H1 (cell line): ENCODE measurements at regions not wholly inside any gene's neighbourhood (a gene's known extent, or its start where the extent isn't known, plus 50 kb on each side); places are given as distances from the start of the nearest gene placed in this dataset.

Source experiments
- CTCF ChIA-PET: fragments of 300-600 bp; sonication (Branson Sonifier 250); formaldehyde crosslinking; loops from one replicate; lab custom pipeline; 2021; ENCODE audit not compliant: partially characterized antibody; lab: Charles Lee
- POLR2A ChIA-PET: fragments of 300-600 bp; sonication (Branson Sonifier 250); formaldehyde crosslinking; loops from one replicate; lab custom pipeline; 2021; ENCODE audit warnings: inconsistent platforms; ENCODE audit not compliant: partially characterized antibody; lab: Charles Lee
- DNase-seq, 2 experiments: peaks; one replicate each; pipeline versions ENCODE4 v3.0.0 to v3.0.0-alpha.2; 2010 to 2022; ENCODE audit warnings: low spot score in 2 of 2, low read depth in 1 of 2, mixed read lengths in 1 of 2
- FAIRE-seq: peaks from 2 replicates; lab custom pipeline; 2011; peaks lifted over from hg19 to GRCh38; lab: Jason Lieb, UNC
- H2AFZ ChIP-seq: 2 replicates; pipeline ENCODE4 v1.8.1; 2012; ENCODE audit warnings: low read length, inconsistent platforms
- H2AK5ac ChIP-seq: 2 replicates; pipeline ENCODE4 v1.6.1; 2013; ENCODE audit warnings: low read depth, low read length
- H2BK120ac ChIP-seq: replicated peaks from 2 replicates; pipeline ENCODE3; 2013; ENCODE audit warnings: low read depth, low read length, inconsistent platforms
- H2BK12ac ChIP-seq: 2 replicates; pipeline ENCODE4 v1.6.1; 2013; ENCODE audit warnings: low read depth, low read length
- H2BK15ac ChIP-seq: 2 replicates; pipeline ENCODE4 v1.6.1; 2013; ENCODE audit warnings: low read length
- H2BK20ac ChIP-seq: 2 replicates; pipeline ENCODE4 v1.6.1; 2013; ENCODE audit warnings: low read length
- H2BK5ac ChIP-seq: 2 replicates; pipeline ENCODE4 v1.6.1; 2013; ENCODE audit warnings: low read depth, low read length
- H3K14ac ChIP-seq: 2 replicates; pipeline ENCODE4 v1.6.1; 2013; ENCODE audit warnings: inconsistent platforms; ENCODE audit not compliant: insufficient read length
- H3K18ac ChIP-seq: 2 replicates; pipeline ENCODE4 v1.6.1; 2013; ENCODE audit warnings: low read length; ENCODE audit errors: extremely low read depth
- H3K23ac ChIP-seq: 2 replicates; pipeline ENCODE4 v1.6.1; 2013; ENCODE audit warnings: inconsistent platforms; ENCODE audit not compliant: insufficient read length
- H3K23me2 ChIP-seq: 2 replicates; pipeline ENCODE4 v1.6.1; 2013; ENCODE audit warnings: low read depth, low read length
- H3K27ac ChIP-seq: 2 replicates; pipeline ENCODE4 v1.6.1; 2011; ENCODE audit warnings: low read depth, low read length, inconsistent platforms
- H3K27me3 ChIP-seq, 4 experiments: replicated peaks in 1 of 4; 1 replicate in 1 of 4; 2 replicates in 3 of 4; pipeline versions ENCODE4 v1.6.1 to v1.8.1; 2011 to 2013; ENCODE audit warnings: low read length in 3 of 4, mild to moderate bottlenecking in 3 of 4, inconsistent platforms in 2 of 4, mixed read lengths in 2 of 4, moderate library complexity in 1 of 4; ENCODE audit not compliant: control insufficient read depth in 3 of 4, insufficient read depth in 3 of 4; ENCODE audit errors: extremely low read depth in 1 of 4
- H3K36me3 ChIP-seq, 4 experiments: 2 replicates each; pipeline versions ENCODE4 v1.6.1 to v1.8.1; 2011 to 2013; ENCODE audit warnings: mild to moderate bottlenecking in 4 of 4, low read length in 3 of 4, moderate library complexity in 2 of 4, control low read depth in 1 of 4, inconsistent platforms in 1 of 4; ENCODE audit not compliant: insufficient read depth in 4 of 4, control insufficient read depth in 2 of 4
- H3K4ac ChIP-seq: replicated peaks from 2 replicates; pipeline ENCODE3; 2013; ENCODE audit warnings: low read length, low read depth, mixed read lengths, inconsistent platforms; ENCODE audit not compliant: insufficient read length
- H3K4me1 ChIP-seq, 4 experiments: replicated peaks in 1 of 4; 1 replicate in 1 of 4; 2 replicates in 3 of 4; pipeline versions ENCODE4 v1.6.1 to v1.8.1; 2011 to 2013; ENCODE audit warnings: low read length in 3 of 4, inconsistent platforms in 2 of 4, mixed read lengths in 1 of 4; ENCODE audit not compliant: insufficient read depth in 4 of 4, control insufficient read depth in 3 of 4
- H3K4me2 ChIP-seq, 2 experiments: 2 replicates each; pipeline versions ENCODE4 v1.6.1 to v1.8.1; 2011 to 2013; ENCODE audit warnings: low read depth in 2 of 2, low read length in 2 of 2, control low read depth in 1 of 2, inconsistent platforms in 1 of 2, mild to moderate bottlenecking in 1 of 2; ENCODE audit not compliant: insufficient read depth in 1 of 2
- H3K4me3 ChIP-seq, 4 experiments: fragments of 200-600, 300-600 bp in 1 of 4; sonication (generic), shearing (Covaris generic), sonication (Bioruptor Twin) in 1 of 4; 2 replicates each; pipeline versions ENCODE4 v1.5.1 to v1.8.1; 2011 to 2016; ENCODE audit warnings: low read length in 4 of 4, low read depth in 3 of 4, control low read depth in 2 of 4, inconsistent platforms in 2 of 4, mild to moderate bottlenecking in 2 of 4, mixed read lengths in 1 of 4, moderate library complexity in 1 of 4; ENCODE audit not compliant: insufficient read depth in 2 of 4; ENCODE audit errors: extremely low read depth in 1 of 4
- H3K56ac ChIP-seq: replicated peaks from 2 replicates; pipeline ENCODE3; 2013; ENCODE audit warnings: low read depth, mild to moderate bottlenecking, mixed read lengths, low read length, inconsistent platforms; ENCODE audit not compliant: insufficient read length
- H3K79me1 ChIP-seq: 2 replicates; pipeline ENCODE4 v1.6.1; 2013; ENCODE audit warnings: low read depth, low read length, control low read depth
- H3K79me2 ChIP-seq, 2 experiments: 2 replicates each; pipeline versions ENCODE4 v1.6.1 to v1.8.1; 2012 to 2013; ENCODE audit warnings: low read length in 2 of 2, mild to moderate bottlenecking in 2 of 2, inconsistent platforms in 1 of 2; ENCODE audit not compliant: insufficient read depth in 2 of 2, control insufficient read depth in 1 of 2
- H3K9ac ChIP-seq, 4 experiments: replicated peaks in 1 of 4; 1 replicate in 1 of 4; 2 replicates in 3 of 4; pipeline versions ENCODE4 v1.6.1 to v1.8.1; 2011 to 2013; ENCODE audit warnings: low read depth in 3 of 4, low read length in 3 of 4, control low read depth in 2 of 4, mild to moderate bottlenecking in 2 of 4, moderate library complexity in 2 of 4, inconsistent platforms in 1 of 4; ENCODE audit errors: extremely low read depth in 1 of 4
- H3K9me3 ChIP-seq, 2 experiments: 2 replicates each; pipeline versions ENCODE4 v1.6.1 to v1.8.1; 2012 to 2013; ENCODE audit warnings: mild to moderate bottlenecking in 2 of 2, moderate library complexity in 2 of 2, control low read depth in 1 of 2, inconsistent platforms in 1 of 2, low read depth in 1 of 2, low read length in 1 of 2, mixed read lengths in 1 of 2; ENCODE audit not compliant: insufficient read depth in 2 of 2
- H4K20me1 ChIP-seq, 2 experiments: replicated peaks in 1 of 2; 2 replicates each; pipeline versions ENCODE3 to v1.8.1; 2011 to 2013; ENCODE audit warnings: inconsistent platforms in 2 of 2, low read length in 2 of 2, mild to moderate bottlenecking in 1 of 2; ENCODE audit not compliant: insufficient read depth in 2 of 2, control insufficient read depth in 1 of 2
- H4K5ac ChIP-seq: 2 replicates; pipeline ENCODE4 v1.6.1; 2013; ENCODE audit warnings: low read length, low read depth, mixed read lengths, inconsistent platforms; ENCODE audit not compliant: insufficient read length
- H4K8ac ChIP-seq: 2 replicates; pipeline ENCODE4 v1.8.0; 2013; ENCODE audit warnings: mild to moderate bottlenecking, moderate library complexity, low read length, inconsistent platforms; ENCODE audit not compliant: insufficient read depth; ENCODE audit errors: extremely low read depth
- H4K91ac ChIP-seq: replicated peaks from 2 replicates; pipeline ENCODE3; 2013; ENCODE audit warnings: low read length, mixed read lengths, inconsistent platforms; ENCODE audit not compliant: insufficient read length
- SRF ChIP-seq: IDR thresholded peaks from 2 replicates; pipeline ENCODE4 v1.6.1; 2011; ENCODE audit warnings: mild to moderate bottlenecking, low read depth, low read length, moderate library complexity
- WGBS, 2 experiments: shearing (Covaris generic) in 1 of 2; methylation state at CpG; one replicate each; pipeline versions ENCODE4 v1.1.6 to v1.1.7; 2013 to 2015; ENCODE audit warnings: low lambda C conversion rate in 2 of 2, mixed read lengths in 2 of 2, inconsistent platforms in 1 of 2, low coverage in 1 of 2, missing lambda C conversion rate in 1 of 2; ENCODE audit not compliant: insufficient replicate concordance in 2 of 2, insufficient coverage in 1 of 2, insufficient read length in 1 of 2; ENCODE audit errors: extremely low coverage in 1 of 2, missing lambda C conversion rate in 1 of 2; 5-methylcytosine and 5-hydroxymethylcytosine counted together

- Histone ChIP-seq H2AFZ (no peak overlapping the region), H3K4me1 (no peaks in the 10 kb centered on the region), H3K14ac (no peak overlapping the region), H3K4me3 (no peak overlapping the region), H3K27ac (no peak overlapping the region), H4K8ac (no peak overlapping the region), H2BK15ac (no peak overlapping the region), H3K4me2 (no peak overlapping the region), H3K36me3 (no peaks in the 10 kb centered on the region), H4K20me1 (no peaks in the 10 kb centered on the region), H2BK5ac (no peak overlapping the region), H3K9me3 (peaks cover 0 to 2% of the 10 kb centered on the region in 2 experiments; a peak in 1 of 4 replicates), H2AK5ac (no peak overlapping the region), H2BK120ac (no peak overlapping the region), H3K4ac (no peak overlapping the region), H4K91ac (no peak overlapping the region), H4K5ac (no peak overlapping the region), H3K18ac (no peak overlapping the region), H3K79me2 (no peaks in the 10 kb centered on the region), H3K79me1 (no peaks in the 10 kb centered on the region), H3K23ac (no peak overlapping the region), H3K27me3 (no peaks in the 10 kb centered on the region), H3K23me2 (no peaks in the 10 kb centered on the region), H3K9ac (no peak overlapping the region), H2BK12ac (no peak overlapping the region), H3K56ac (no peak overlapping the region), H2BK20ac (no peak overlapping the region)
- FAIRE-seq: no peak
- ChIA-PET POLR2A (no interaction called here), CTCF (no interaction called here)
- 95% methylated on average over 1 of the region's 1 CpG; no CpG with 5 or more reads in 1 of the 2 experiments for WGBS, 2 experiments
- no peak for DNase-seq
- TF ChIP-seq SRF: no peak
Observed at GRCh38 chr11:39294648-39295047, 2164.8 kb downstream of the LRRC4C start.
